M059J (cell line): ENCODE measurements at regions not wholly inside any gene's neighbourhood (a gene's known extent, or its start where the extent isn't known, plus 50 kb on each side); places are given as distances from the start of the nearest gene placed in this dataset.
A peak's percentile ranks its signal among the peaks of the same experiment; 100 is the strongest.
"Not testable (repeated sequence)": the region's sequence is repeated elsewhere in the genome, so short reads cannot be mapped to it uniquely, and the experiment has no call there.

Experiments used
- DNase-seq: peaks from one replicate; pipeline ENCODE4 v3.0.0-alpha.2; 2012; ENCODE audit warnings: low read depth

DNA sequence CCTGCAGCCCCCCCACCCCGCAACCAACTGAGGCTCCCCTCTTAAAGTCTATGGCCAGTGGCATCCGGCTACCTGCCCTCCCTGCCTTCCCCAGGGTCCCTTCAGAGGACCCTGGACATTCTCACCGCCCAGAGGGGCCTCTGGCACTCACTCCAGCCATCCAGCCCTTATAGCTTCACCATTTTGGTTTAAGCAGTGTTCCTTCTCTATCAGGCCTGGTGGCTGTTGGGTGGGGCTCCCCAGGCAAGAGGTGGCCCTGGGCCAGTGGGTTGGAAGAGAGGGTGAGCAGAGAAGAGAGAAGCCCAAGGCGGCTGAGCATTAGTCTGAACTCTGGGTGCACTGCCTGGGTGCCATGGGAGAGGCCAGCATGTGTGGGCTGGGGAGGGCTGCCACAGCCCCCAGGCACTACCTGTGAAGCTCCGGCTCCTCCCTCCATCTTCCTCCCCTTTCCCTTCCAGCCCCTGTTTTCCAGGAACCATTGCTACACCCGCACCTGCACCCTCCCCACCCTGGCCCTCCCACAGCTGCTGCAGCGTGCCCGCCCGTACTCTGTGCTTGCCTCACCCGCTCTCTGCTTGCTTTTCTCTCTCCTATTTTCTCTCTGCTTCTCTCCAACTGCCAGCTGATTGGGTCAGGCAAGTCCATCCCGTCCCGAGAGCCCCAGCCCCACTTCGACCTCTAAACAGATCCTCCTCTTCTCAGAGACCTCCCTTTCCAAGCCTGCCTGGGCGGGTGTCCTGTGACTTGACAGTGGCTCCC is 168.2 kb downstream of the TBC1D2B start:
- DNase-seq = no peak

DNA sequence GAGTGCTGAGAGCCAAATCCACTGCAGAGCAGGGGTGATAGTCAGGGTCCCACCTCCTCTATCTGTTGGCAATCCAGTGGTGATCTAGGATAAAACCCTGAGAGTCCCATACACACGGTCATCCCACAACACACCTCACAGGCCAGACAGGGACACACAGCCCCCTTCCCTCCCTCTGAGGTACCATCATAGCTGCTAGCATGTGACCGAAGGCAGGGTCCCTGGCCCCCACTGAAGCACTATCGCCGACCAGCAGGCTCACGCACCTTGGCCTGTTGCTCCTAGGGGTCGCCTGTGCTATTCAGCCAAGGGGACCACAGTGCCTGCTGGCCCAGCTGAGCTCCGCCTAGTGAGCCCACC is 168.8 kb downstream of the TBC1D2B start:
- not testable (repeated sequence) for DNase-seq

DNA sequence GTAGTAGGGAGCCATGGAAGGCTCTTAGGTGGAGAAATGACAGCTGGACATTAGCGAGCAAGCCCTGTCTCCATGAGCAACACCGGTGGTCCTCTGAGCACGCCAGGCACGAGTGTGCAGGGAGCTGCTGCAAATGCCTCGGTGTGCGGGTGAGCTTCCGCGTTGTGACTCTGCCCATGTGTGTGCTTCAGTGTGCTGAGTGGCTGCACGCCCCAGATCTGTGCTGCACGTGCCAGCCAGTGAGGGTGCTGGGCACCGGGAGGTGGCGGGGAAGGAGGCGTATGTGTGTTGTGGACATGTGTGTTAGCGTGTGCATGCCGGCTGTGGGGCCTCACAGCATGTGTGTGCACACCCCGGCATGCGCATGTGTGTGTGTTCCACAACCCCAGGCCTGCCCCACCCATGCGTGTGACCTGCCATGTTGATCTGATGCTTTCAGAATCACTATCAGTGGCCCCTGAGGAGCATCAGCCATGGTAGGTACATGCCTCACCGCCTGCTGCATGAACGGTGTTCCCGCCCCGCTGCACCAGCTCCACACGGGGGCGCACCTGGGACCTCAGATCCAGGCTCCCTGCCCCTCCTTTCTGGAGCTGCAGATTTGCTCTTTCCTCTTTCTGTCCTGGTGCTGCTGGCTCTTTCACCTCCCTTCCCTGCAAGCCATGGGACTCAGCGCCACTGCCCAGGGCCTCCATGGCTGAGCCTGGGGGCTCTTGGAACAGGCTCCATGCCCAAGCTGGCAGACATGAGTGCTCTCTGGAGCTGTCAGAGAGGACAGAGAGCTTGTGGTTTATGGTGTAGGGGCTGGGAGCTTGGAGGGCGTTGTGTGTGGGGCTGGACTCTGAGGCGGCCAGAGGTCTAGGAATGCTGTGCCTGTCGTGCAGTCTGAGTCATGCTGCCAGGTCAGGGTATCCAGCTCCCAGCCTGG is 169.4 kb downstream of the TBC1D2B start:
- peak; percentile 81 for DNase-seq

DNA sequence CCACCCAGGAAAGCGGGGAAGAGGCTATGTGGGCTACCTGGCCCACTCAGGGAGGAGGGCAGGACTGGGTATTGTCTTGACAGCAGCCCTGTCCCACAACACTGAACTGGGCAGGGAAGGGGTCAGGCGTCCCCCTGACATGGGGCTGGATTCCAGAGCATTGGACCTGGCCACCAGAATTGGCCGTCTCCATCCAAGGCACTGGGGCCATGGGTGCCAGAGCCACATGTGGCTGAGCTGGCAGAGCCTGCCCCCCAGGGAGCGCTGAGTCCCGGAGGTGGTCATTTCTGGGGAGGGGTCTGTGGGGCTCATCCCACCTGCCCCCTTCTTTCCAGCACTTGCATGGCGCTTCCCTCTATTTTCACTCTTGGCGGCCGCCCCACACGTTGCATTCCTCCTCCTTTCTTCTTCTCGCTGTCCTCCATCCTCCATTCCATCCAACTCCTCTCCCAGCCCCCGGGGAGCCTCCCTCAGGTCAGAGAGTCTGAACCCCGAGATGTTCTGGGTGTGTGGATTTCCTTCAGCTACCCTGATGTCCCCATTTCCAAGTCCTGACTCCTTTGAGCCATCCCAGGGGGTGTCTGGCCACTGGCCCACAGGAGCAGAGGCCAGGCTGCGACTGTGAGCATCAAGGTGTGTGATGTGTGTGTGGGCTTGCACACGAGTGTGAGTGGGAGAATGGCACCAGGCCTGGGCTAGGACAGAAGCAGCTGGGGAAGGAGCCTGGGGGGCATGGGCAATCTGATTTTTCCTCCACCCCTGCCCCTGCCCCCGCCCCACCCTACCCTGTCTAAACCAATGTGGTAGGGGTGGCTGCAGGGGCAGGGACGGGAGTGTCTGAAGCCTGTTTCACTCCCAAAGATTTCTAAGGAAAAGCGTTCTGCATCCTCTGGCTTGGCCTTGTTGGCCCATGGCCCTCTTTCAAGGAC is 171.2 kb downstream of the TBC1D2B start:
- not testable (repeated sequence) for DNase-seq

DNA sequence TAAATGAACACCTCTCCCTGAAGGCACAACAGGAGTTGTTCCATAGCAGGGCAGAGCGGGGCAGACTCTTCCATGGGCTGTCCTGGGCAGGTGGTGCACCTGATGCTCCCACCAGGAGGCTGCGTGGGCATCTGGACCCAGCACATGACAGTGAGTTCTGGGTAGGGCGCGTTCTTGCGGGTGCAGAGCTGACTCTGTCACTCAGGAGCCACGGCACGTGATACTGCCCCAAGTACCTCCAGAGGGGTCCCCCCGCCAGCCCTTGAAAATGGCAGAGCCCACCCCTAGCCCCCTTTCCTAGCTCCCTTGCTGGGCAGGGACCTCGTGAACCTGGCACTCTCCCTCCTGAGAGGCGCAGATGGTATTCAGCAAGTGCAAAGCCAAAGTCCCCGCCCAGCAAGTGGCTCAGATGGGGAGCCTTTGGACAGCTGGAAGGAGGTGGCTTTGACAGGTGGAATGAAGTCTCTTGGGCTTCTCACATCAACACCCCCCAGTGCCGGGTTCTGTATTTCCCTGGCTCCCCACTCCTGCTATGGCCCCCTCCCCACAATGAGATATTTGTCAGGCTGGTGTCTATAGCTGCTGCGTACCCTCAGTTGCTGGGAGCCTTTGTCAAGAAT is 172.1 kb downstream of the TBC1D2B start:
- no peak for DNase-seq

DNA sequence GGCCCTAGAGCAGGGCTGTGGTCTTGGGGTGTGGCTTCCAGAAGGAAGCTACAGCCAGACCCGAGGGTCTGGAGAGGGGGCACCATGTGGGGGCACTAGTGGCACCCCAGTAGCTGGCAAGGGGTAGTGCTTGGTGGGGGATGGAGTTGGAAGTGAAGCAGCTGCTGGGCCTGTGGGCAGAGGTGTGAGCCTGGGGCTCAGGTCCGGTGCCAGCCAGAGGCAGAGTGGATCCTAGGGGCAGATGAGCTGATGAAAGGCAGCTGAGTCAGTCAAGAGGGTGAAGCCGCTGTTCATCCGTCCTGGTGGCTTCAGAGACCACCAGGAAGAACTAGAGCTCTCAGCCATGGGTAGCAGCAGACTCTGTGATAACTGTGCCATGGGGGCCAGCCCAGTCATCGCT is 172.6 kb downstream of the TBC1D2B start:
- no peak for DNase-seq

DNA sequence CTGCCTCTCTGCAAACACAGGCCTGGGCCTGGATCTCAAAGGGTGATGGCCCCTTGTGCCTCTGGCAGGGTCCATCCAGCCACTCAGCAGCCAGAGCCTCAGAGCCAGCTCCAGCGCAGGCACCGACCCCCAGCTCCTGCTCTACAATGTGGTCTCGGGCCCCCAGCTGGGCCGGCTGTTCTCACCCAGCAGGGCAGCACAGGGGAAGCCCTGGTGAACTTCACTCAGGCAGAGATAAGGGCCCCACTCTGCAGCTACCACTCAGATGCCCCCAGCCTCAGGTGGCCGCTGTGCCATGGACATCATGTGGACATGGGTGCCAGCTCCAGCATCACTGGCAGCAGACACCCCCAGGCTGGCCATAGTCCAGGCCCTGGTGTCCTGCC is 173.1 kb downstream of the TBC1D2B start:
- DNase-seq = no peak

DNA sequence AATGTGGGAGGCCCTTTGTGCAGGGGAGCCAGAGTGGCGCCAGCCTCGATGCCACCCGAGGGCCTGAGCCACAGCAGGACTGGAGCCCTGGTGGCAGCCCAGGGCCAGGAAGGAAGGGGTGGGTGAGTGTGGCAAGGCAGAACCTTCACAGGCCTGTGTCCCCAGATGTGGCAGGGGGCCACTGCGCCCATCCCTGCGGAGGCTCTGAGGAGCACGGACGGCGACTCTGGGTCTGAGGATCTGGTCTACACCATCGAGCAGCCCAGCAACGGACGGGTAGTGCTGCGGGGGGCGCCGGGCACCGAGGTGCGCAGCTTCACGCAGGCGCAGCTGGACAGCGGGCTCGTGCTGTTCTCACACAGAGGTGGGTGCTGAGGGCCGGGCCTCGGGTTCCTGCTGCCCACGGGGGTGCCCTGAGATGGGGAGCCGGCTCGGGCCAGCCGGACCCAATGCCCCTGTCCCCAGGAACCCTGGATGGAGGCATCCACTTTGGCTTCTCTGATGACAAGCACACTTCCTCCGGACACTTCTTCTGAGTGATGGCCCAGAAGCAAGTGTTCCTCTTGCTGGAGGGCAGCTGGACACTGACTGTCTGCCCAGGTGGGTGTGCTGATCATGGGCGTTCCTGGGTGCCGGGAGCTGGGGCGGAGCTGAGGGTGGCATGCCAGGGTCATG is 173.6 kb downstream of the TBC1D2B start:
- DNase-seq = not testable (repeated sequence)

DNA sequence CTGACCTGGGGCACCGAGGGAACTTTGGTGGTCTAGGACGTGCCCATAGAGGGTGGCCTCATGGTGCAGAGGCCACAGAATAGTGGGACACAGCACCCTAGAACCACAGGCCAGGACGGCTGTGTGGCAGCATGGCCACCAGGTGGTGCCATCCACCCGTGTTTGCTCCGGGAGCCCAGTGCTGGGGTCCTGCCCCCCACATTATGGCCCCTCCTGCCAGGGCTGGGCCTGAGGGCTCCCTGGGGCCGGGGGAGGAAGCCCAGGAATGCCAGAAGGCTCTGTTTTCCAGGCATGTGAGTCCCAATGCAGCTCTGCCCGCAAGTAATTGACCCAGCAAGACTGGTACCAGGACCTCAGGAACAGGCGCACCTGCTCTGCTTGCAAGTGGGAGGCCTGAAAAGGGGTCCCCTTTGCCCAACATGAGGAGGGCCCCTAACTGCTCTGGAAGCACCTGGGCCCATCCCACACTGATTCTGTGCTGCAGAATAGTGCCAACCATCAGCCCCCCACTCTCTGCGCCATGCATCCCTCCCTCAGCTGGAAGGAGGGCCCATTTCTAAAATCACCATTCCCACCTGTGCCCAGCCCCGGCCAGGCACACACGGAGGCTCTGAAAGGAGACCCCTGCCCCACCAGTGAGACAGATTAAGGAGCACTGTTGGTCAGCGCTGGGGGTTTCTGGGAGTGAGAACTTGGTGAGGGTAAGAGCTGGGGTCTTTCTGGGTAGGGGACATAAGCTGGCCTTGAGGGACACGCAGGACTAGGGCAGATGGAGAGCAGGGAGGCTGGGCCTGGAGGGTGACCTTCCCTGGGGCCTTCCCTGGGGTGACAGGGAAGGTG is 174.4 kb downstream of the TBC1D2B start:
- not testable (repeated sequence) for DNase-seq

DNA sequence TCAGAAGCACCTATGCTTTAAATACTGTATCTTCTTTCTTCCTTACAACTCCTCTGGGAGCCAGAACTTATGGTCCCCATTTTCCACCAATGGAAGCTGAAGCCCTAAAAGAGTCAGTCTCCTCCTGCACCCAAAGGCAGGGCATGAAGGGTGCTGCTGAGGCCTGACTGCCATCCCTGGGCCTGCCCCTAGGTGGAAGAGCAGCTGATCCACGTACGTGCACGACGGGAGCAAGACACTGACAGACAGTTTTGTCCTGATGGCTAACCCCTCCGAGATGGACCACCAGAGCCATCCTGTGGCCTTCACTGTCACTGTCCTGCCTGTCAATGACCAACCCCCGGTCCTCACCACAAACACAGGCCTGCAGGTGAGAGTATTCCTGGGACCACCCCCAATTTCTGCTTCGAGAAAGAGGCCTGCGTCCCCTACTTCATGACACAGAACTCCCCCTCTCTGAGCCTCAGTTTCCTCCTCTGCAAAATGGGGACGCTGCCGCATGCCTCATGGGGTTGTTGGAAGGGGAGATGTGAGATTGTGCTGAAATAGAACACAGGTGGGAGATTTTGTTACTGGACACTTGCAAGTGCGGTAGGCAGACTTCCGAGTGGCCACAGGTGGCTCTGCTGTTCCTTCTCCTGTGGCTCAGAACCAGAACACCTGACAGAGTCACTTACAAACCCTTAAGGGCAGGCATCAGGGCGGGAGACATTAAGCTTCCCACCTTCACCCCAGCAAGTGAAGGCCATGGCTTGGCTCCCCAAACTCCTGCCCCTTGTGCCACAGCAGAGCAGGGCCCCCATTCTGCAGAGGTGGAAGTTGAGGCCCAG is 175.4 kb downstream of the TBC1D2B start:
- DNase-seq = no peak

DNA sequence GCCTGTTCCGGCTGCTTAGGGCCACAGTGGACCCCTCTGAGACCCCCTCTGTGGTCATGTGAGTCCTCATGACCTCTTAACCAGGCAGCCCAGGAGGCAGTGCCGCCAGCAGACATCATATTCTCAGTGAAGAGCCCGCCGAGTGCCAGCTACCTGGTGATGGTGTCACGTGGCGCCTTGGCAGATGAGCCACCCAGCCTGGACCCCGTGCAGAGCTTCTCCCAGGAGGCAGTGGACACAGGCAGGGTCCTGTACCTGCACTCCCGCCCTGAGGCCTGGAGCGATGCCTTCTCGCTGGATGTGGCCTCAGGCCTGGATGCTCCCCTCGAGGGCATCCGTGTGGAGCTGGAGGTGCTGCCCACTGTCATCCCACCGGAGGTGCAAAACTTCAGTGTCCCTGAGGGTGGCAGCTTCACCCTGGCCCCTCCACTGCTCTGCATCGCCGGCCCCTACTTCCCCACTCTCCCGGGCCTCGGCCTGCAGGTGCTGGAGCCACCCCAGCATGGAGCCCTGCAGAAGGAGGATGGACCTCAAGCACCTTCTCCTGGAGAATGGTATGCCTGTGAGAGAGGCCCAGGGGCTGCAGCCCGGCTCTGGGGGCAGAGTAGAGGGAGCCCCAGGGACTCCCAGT is 176.1 kb downstream of the TBC1D2B start:
- DNase-seq = no peak

DNA sequence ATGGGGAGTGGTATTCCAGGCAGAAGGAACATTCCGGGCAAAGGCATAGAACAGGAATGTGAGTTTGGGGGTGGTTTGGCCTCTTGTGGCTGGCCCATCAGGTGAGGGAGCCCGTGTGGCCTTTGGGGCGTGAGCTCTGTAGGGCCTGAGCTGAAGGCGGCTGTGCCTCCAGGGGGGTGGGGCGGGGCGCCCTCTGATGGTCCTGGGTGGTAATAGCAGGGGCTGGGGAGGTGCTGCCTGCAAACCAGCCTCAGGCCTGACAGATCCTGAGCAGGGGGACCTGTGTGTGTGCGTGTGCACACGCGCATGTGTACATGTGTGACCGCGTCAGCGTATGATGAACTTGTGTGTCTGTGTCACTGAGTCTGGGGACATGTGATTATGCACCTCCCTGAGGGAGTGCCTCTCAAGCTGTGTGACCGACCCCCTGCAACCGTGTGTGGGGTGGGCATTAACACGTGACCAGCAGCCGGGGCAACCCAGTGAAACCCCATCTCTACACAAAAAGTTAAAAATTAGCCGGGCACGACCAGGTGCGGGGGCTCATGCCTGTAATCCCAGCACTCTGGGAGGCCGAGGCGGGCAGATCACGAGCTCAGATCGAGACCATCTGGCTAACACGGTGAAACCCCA is 177.1 kb downstream of the TBC1D2B start:
- DNase-seq = not testable (repeated sequence)

DNA sequence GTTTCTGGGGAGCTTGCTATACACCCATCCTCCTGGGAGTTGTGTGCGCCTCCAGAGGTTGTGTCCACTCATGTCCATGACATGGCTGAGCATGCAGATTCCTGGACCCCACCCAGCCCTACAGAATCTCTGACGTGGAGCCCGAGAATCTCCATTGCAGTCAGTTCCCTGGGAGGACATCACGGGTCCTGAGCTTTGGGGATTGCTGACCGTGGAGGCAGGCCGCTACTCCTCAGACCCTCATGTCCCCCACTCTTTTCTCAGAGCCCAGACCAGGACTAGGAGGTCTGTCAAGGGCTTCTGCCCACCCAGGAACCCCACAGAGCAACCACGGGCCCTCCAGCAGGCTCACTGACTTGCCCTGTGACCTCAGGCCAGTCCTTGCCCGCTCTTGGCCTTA is 177.7 kb downstream of the TBC1D2B start:
- DNase-seq = not testable (repeated sequence)

DNA sequence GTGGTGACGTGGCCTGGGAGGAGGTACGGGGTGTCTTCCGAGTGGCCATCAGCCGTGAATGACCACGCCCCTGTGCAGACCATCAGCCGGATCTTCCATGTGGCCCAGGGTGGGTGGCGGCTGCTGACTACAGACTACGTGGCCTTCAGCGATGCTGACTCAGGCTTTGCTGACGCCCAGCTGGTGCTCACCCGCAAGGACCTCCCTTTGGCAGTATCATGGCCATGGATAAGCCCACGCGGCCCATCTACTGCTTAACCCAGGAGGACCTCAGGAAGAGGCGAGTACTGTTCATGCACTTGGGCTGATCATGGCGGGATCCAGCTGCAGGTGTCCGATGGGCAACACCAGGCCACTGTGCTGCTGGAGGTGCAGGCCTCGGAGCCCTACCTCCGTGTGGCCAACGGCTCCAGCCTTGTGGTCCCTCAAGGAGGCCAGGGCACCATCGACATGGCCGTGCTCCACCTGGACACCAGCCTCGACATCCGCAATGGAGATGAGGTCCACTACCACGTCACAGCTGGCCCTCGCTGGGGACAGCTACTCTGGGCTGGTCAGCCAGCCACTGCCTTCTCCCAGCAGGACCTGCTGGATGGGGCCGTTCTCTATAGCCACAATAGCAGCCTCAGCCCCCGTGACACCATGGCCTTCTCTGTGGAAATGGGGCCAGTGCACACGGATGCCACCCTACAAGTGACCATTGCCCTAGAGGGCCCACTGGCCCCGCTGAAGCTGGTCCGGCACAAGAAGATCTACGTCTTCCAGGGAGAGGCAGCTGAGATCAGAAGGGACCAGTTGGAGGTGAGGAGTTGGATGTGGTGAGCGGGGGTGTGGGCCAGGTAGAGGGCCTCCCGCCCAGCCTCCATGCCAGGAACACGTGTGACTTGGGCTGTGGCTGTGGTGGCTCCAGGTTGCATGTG is 178.4 kb downstream of the TBC1D2B start:
- DNase-seq = no peak

DNA sequence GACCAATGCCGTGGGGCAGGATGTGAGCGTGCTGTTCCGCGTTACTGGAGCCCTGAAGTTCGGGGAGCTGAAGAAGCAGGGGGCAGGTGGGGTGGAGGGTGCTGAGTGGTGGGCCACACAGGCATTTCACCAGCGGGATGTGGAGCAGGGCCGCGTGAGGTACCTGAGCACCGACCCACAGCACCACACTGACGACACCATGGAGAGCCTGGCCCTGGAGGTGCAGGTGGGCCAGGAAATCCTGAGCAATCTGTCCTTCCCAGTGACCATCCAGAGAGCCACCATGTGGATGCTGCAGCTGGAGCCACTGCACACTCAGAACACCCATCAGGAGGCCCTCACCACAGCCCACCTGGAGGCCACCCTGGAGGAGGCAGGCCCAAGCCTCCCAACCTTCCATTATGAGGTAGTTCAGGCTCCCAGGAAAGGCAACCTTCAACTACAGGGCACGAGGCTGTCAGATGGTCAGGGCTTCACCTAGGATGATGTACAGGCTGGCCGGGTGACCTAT is 179.6 kb downstream of the TBC1D2B start:
- DNase-seq = no peak

DNA sequence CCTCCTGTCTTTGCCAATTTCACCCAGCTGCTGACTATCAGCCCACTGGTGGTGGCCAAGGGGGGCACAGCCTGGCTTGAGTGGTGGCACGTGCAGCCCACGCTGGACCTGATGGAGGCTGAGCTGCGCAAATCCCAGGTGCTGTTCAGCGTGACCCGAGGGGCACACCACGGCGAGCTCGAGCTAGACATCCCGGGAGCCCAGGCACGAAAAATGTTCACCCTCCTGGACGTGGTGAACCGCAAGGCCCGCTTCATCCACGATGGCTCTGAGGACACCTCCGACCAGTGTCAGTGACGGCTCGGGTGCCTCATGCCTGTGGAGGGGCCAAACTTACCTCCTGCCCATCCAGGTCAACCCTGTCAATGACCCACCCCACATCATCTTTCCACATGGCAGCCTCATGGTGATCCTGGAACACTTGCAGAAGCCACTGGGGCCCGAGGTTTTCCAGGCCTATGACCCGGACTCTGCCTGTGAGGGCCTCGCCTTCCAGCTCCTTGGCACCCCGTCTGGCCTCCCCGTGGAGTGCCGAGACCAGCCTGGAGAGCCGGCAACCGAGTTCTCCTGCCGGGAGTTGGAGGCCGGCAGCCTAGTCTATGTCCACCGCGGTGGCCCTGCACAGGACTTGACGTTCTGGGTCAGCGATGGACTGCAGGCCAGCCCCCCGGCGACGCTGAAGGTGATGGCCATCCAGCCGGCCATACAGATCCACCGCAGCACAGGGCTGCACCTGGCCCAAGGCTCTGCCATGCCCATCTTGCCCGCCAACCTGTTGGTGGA is 180.2 kb downstream of the TBC1D2B start:
- DNase-seq = not testable (repeated sequence)
